ENCODE measurements at regions not wholly inside any gene's neighbourhood (a gene's known extent, or its start where the extent isn't known, plus 50 kb on each side); places are given as distances from the start of the nearest gene placed in this dataset.

DNA sequence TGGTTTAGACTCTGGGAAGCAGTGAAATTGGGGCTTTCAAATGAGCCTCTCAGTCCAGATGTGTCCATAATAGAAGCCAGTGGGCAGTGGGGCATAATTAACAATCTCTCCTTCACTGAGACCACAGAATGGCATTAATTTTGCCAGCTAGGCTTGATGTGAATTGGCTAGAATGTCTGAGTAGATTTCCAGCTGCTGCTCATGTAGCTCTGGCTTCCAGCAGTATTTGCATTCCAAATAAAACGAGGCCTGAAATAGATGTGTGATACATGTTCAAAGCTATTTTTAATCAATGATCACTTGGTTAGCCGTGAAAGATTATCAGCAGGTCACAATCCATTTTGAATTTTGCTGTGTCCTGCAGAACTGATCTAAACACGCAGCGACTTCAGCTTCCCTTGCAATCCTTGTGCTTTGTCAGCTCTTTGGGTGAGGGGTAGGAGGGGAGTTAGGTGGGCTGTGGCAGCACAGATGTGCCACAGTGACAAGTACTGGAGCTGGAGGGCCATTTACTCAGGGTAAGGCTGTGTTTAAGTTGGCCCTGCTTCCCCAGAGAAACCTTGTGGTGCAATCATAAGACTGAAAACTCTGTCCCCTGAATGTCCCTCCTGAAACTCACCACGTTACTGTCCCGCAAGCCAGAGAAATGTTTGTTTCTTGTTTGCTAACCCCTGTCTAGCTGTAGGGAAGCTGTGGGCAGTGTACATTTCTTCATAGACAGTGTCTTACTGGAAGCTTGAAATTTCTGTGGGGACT lies 56.9 kb upstream of the TMEM178A start (continued):
- TF ChIP-seq, protein P1, sequence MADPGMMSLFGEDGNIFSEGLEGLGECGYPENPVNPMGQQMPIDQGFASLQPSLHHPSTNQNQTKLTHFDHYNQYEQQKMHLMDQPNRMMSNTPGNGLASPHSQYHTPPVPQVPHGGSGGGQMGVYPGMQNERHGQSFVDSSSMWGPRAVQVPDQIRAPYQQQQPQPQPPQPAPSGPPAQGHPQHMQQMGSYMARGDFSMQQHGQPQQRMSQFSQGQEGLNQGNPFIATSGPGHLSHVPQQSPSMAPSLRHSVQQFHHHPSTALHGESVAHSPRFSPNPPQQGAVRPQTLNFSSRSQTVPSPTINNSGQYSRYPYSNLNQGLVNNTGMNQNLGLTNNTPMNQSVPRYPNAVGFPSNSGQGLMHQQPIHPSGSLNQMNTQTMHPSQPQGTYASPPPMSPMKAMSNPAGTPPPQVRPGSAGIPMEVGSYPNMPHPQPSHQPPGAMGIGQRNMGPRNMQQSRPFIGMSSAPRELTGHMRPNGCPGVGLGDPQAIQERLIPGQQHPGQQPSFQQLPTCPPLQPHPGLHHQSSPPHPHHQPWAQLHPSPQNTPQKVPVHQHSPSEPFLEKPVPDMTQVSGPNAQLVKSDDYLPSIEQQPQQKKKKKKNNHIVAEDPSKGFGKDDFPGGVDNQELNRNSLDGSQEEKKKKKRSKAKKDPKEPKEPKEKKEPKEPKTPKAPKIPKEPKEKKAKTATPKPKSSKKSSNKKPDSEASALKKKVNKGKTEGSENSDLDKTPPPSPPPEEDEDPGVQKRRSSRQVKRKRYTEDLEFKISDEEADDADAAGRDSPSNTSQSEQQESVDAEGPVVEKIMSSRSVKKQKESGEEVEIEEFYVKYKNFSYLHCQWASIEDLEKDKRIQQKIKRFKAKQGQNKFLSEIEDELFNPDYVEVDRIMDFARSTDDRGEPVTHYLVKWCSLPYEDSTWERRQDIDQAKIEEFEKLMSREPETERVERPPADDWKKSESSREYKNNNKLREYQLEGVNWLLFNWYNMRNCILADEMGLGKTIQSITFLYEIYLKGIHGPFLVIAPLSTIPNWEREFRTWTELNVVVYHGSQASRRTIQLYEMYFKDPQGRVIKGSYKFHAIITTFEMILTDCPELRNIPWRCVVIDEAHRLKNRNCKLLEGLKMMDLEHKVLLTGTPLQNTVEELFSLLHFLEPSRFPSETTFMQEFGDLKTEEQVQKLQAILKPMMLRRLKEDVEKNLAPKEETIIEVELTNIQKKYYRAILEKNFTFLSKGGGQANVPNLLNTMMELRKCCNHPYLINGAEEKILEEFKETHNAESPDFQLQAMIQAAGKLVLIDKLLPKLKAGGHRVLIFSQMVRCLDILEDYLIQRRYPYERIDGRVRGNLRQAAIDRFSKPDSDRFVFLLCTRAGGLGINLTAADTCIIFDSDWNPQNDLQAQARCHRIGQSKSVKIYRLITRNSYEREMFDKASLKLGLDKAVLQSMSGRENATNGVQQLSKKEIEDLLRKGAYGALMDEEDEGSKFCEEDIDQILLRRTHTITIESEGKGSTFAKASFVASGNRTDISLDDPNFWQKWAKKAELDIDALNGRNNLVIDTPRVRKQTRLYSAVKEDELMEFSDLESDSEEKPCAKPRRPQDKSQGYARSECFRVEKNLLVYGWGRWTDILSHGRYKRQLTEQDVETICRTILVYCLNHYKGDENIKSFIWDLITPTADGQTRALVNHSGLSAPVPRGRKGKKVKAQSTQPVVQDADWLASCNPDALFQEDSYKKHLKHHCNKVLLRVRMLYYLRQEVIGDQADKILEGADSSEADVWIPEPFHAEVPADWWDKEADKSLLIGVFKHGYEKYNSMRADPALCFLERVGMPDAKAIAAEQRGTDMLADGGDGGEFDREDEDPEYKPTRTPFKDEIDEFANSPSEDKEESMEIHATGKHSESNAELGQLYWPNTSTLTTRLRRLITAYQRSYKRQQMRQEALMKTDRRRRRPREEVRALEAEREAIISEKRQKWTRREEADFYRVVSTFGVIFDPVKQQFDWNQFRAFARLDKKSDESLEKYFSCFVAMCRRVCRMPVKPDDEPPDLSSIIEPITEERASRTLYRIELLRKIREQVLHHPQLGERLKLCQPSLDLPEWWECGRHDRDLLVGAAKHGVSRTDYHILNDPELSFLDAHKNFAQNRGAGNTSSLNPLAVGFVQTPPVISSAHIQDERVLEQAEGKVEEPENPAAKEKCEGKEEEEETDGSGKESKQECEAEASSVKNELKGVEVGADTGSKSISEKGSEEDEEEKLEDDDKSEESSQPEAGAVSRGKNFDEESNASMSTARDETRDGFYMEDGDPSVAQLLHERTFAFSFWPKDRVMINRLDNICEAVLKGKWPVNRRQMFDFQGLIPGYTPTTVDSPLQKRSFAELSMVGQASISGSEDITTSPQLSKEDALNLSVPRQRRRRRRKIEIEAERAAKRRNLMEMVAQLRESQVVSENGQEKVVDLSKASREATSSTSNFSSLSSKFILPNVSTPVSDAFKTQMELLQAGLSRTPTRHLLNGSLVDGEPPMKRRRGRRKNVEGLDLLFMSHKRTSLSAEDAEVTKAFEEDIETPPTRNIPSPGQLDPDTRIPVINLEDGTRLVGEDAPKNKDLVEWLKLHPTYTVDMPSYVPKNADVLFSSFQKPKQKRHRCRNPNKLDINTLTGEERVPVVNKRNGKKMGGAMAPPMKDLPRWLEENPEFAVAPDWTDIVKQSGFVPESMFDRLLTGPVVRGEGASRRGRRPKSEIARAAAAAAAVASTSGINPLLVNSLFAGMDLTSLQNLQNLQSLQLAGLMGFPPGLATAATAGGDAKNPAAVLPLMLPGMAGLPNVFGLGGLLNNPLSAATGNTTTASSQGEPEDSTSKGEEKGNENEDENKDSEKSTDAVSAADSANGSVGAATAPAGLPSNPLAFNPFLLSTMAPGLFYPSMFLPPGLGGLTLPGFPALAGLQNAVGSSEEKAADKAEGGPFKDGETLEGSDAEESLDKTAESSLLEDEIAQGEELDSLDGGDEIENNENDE (IDR thresholded peaks at IDR 0.05; ENCODE audit: insufficient replicate concordance, low read length), result no peak
- no peak for TF ChIP-seq TEAD4 (IDR thresholded peaks at IDR 0.05; ENCODE audit: low read depth, low read length)
- TF ChIP-seq CEBPB (IDR thresholded peaks at IDR 0.05; ENCODE audit: low read depth, low read length), result no peak
- TF ChIP-seq POLR2A (IDR thresholded peaks at IDR 0.05; ENCODE audit: control extremely low read depth in 1 of 2, low read depth in 2 of 2, low read length in 2 of 2), result no peak
- no peak for TF ChIP-seq KDM4A (IDR thresholded peaks at IDR 0.05; ENCODE audit: low read depth, low read length, severe bottlenecking)
- no peak for TF ChIP-seq NANOG (IDR thresholded peaks at IDR 0.05; ENCODE audit: insufficient read depth, low read depth, low read length, poor library complexity, severe bottlenecking)
- no peak for TF ChIP-seq SUZ12 (IDR thresholded peaks at IDR 0.05; ENCODE audit: low read length)
- TF ChIP-seq EGR1 (IDR thresholded peaks at IDR 0.05; ENCODE audit: borderline replicate concordance, low read depth, low read length), result no peak
- TF ChIP-seq BRCA1 (IDR thresholded peaks at IDR 0.05; ENCODE audit: low read depth, low read length), result no peak
- TF ChIP-seq NRF1 (IDR thresholded peaks at IDR 0.05; ENCODE audit: low read depth, low read length), result no peak
- TF ChIP-seq SP4 (IDR thresholded peaks at IDR 0.05; ENCODE audit: low read length), result no peak

Measured in H1 (cell line).